ENCODE measurements at regions not wholly inside any gene's neighbourhood (a gene's known extent, or its start where the extent isn't known, plus 50 kb on each side); places are given as distances from the start of the nearest gene placed in this dataset.
"Not testable (repeated sequence)": the region's sequence is repeated elsewhere in the genome, so short reads cannot be mapped to it uniquely, and the experiment has no call there.

DNA sequence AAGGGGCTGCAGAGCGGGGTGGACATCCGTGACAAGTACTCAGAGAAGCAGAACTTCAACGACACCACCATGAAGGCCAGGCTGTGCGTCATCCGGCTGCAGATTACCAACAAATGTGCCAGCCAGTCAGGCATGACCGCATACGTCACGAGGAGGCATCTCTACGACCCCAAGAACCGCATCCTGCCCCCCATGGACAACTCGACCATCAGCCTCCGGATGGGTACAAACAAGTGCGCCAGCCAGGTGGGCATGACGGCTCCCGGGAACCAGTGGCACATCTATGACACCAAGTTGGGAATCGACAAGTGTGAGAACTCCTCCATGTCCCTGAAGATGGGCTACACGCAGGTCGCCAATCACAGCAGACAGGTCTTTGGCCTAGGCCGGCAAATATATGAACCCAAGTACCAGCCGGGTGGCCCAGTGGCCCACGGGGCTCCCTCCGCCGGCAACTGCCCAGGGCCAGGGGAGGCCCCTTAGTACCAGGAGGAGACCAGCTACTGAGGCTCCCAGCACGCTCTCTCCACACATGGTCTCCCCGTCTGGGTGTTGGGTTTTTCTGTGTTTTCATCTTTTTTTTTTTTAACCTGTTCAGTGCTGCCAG, 133.4 kb upstream of the TEKT4 start:
- not testable (repeated sequence) for DNase-seq (ENCODE audit: low read depth)

GRCh38 chr2:94753466-94753998, 117.7 kb upstream of the TEKT4 start:
- DNase-seq (ENCODE audit: low read depth) = no peak

DNA sequence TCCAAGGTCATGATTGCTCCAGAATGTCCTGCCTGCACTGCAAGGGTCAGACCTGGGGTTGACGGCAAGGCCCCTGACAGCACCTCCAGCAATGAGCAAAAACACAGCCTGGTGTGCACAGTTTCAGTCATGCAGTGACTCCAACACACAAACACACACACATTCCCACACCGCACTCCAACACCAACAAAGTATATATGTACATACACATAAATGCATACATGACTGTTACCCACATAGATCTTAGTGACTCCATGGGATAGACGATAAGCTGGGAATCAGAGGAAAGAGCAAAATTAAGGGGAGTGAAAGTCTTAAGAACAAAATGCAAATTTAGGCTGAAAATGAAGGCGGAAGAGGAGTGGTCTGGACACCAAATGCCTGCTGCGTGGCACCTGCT, 112.7 kb upstream of the TEKT4 start:
- no peak for DNase-seq (ENCODE audit: low read depth)

DNA sequence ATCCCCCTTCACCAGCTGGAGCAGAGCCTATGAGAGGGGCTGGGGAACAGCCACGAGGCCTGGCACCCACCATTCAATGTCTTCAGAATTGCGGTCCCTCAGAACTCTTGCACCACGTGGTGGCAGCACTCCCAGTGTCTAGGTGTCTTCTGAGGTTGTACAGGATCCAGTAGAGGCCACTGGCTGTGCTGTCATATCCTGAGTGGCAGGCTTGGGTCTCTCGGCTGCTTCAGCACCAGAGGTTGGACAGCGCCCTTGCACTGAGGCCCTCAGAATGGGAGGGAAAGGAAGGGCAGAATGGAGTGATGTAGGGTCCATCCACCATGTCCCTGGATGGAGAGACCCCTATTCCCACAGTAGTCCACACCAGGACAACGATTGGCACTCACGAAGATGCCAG, 112.0 kb upstream of the TEKT4 start:
- no peak for DNase-seq (ENCODE audit: low read depth)

- DNase-seq (ENCODE audit: low read depth) = no peak
These were observed 108.6 kb upstream of the TEKT4 start for GRCh38 chr2:94762600-94762999.

DNA sequence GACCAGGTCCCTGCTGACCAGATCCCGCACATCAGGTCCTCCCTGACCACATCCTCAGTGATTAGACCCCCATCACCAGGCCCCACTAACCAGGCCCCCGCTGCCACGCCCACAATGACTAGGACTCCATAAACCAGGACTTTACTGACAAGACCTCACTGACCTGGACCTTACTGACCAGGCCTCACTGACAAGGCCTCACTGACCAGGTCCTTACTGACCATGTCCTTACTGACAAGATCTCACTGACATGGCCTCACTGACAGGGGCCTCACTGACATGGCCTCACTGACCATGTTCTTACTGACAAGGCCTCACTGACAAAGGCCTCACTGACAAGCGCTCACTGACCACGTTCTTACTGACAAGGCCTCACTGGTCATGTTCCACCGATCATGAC, 107.9 kb upstream of the TEKT4 start:
- no peak for DNase-seq (ENCODE audit: low read depth)

DNA sequence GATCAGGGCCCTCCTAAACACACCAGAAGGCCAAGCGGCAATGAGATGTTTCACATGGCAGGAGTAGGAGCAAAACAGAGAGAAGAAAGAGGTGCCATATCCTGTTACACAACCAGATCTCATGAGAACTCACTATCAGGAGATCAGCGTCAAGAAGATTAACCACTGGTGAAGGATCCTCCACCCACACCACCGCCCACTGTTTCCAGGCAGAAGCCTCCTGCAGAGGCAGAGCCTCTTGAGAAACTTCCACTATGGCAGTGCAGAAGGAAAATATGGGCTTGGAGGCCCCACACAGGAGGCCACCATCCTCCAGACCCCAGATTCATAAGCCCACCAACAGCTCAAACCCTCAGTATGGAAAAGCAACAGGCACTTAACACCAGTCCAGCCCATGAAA, 106.9 kb upstream of the TEKT4 start:
- not testable (repeated sequence) for DNase-seq (ENCODE audit: low read depth)

GRCh38 chr2:94767336-94767735, 103.9 kb upstream of the TEKT4 start:
- no peak for DNase-seq (ENCODE audit: low read depth)

- DNase-seq (ENCODE audit: low read depth) = no peak
These were observed 101.5 kb upstream of the TEKT4 start for GRCh38 chr2:94769733-94770132.

- no peak for DNase-seq (ENCODE audit: low read depth)
These were observed 96.4 kb upstream of the TEKT4 start for GRCh38 chr2:94774851-94775250.

GRCh38 chr2:94776036-94776435, 95.2 kb upstream of the TEKT4 start:
- DNase-seq (ENCODE audit: low read depth) = no peak

- DNase-seq (ENCODE audit: low read depth) = not testable (repeated sequence)
These were observed 86.1 kb upstream of the TEKT4 start for GRCh38 chr2:94785105-94785504.

DNA sequence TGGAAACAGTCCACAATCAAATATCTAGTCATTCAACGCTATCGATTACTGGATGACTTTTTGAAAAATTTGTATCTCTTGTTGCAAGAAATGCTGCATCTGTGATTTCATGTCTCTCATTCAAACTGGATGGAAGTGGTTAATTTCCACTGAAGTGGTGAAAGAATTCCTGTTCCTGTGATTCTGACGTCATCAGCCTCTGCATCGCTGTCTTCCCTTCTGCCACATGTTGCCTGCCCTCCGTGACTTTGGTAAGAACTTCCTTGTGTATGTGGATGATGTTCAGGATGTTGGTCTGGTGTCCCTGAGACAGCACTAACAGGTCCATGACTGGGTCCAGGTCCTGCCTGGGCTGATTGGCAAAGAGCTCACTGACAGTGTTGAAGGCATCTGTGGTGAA, 84.8 kb upstream of the TEKT4 start:
- DNase-seq (ENCODE audit: low read depth) = not testable (repeated sequence)

GRCh38 chr2:94790169-94790568, 81.1 kb upstream of the TEKT4 start:
- DNase-seq (ENCODE audit: low read depth) = not testable (repeated sequence)

DNA sequence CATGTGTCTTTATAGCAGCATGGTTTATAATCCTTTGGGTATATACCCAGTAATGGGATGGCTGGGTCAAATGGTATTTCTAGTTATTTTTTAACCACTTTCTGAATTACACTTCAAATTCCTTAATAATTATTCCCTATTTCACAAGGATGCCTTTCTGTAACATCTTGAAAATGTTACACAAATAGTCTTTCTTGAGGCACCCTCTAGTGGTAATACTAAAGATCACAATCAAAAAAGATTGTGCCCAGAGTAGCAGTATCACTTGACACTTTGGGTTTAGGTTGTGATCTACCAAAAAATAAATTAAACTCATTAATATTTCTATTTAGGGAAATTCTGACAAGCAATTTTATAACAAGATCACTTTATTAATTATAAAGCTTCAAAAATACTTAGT, 74.0 kb upstream of the TEKT4 start:
- not testable (repeated sequence) for DNase-seq (ENCODE audit: low read depth)

Data from fibroblast of gingiva (primary cell).